HuH-7.5 (cell line): ENCODE measurements at regions not wholly inside any gene's neighbourhood (a gene's known extent, or its start where the extent isn't known, plus 50 kb on each side); places are given as distances from the start of the nearest gene placed in this dataset.
A peak's percentile ranks its signal among the peaks of the same experiment; 100 is the strongest.
"Not testable (repeated sequence)": the region's sequence is repeated elsewhere in the genome, so short reads cannot be mapped to it uniquely, and the experiment has no call there.

Experiments used
- DNase-seq: peaks from one replicate; pipeline ENCODE4 v3.0.0; 2011; ENCODE audit warnings: low spot score

- not testable (repeated sequence) for DNase-seq
These were observed 112.1 kb upstream of the DUSP22 start for GRCh38 chr6:180091-180694.

GRCh38 chr6:181049-181654, 111.1 kb upstream of the DUSP22 start:
- DNase-seq, result no peak

DNA sequence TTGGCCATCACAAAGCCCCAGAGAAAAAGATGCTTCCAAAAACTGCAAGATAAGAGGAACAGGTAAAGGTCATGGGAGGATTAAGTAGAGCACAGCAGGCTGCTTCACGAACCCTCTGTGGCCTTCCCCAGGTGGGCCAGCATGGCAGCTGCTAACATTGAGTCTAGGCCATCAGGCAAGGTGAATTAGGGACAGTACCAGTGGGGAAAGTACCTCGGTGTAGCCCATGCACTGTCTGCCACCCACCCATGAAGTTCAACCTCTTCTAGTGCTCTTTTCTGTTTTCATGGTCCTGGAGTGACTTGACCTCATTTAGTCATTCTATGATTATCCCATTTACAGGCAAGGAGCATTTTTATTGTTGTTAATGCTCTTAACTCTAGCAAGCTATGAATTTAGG, 108.6 kb upstream of the DUSP22 start:
- DNase-seq, result no peak

DNA sequence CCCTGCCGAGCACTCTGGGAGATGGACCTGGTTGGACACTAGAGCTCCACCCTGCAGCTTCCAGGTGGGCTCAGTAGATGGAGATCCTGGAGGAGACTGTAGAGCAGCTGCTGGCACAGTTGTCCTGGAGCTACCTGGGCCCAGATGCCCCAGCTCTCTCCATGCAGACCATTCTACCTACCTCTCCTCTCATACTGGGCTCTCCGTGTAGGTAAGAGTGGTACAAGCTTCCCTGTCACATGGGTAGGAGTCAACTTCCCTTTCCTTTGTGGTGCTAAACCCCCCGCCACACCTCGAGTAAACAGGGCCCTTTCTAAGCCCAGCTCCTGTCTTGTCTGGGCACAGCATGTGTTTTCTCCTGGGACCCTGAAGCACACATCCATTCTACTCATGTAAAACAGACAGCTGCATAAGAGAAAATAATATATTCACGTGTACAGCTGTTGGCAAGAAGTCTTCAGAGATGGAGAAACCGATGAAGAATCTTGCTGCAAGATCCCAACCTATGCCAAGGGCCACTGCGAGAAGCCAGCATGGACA, 108.1 kb upstream of the DUSP22 start:
- DNase-seq, result no peak

- no peak for DNase-seq
These were observed 105.8 kb upstream of the DUSP22 start for GRCh38 chr6:186340-186965.

DNA sequence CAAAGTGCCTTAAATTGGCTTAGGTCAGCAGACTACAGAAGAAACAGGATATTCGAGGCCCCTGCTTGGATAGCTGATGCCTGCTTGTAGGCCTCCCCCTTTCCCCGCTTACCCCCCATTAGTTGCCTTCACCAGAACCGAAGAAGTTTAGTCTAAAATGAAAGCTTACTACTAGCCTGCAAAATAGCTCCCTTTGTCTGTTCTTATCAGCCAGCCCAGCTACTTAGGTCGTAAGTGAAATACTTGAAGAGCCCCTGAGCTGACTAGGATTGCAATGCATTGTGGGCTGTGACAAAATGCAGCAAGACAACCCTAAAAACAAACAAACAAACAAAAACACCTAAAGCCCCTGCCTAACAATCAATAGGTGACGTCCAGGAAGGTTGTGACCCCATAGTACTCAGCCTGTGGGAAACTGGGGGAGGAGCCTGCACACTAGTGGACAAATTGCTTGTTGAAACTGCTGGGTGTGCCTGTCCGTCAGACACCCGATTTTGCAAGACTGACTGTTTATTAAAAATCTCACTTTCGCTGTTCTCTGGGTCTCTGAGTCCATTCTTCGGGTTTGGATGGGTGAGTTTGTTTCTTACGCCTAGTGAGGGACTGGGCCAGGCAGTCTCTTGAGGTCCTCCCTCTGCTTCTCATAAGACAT, 105.0 kb upstream of the DUSP22 start:
- DNase-seq, result no peak

GRCh38 chr6:188821-189655, 103.2 kb upstream of the DUSP22 start:
- DNase-seq, result peak; percentile 79

GRCh38 chr6:189676-190075, 102.6 kb upstream of the DUSP22 start:
- no peak for DNase-seq

DNA sequence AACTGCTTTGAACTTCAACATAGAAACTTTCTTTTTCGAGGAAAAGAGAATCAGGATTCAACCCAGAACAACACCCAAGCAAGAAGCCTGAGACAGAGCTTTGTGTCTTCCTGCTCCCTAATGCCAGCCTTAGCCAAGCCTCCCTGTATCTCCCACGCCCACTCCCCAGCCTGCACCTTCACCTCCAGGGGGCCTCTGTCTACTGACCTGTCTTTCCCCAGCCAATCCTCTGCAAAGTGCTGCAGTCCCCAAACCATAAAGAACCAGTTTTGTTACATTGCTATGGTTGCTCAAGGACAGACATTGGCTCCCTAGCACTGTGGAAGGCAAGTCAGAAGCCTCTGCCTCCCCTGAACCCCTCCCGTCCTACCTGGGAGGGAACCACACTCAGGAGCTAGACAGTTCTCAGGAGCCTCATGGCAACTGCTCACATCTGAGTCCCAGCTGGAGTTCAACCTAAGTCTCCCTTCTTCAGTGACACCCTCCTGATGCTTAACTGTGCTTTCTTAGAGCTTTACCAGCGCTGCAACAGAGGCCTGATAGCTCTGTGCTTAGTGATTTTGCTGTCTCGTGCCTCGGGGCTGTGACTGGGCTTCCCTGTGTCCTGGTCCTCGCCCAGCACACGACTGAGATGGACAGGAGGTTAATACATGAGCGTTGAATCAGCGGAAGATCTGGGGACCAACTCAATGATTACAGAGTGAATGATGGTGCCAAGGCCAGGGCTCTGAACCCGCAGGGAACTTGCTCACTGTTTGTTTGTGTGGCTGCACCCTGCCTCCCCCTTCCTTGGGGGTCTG, 101.5 kb upstream of the DUSP22 start:
- no peak for DNase-seq

DNA sequence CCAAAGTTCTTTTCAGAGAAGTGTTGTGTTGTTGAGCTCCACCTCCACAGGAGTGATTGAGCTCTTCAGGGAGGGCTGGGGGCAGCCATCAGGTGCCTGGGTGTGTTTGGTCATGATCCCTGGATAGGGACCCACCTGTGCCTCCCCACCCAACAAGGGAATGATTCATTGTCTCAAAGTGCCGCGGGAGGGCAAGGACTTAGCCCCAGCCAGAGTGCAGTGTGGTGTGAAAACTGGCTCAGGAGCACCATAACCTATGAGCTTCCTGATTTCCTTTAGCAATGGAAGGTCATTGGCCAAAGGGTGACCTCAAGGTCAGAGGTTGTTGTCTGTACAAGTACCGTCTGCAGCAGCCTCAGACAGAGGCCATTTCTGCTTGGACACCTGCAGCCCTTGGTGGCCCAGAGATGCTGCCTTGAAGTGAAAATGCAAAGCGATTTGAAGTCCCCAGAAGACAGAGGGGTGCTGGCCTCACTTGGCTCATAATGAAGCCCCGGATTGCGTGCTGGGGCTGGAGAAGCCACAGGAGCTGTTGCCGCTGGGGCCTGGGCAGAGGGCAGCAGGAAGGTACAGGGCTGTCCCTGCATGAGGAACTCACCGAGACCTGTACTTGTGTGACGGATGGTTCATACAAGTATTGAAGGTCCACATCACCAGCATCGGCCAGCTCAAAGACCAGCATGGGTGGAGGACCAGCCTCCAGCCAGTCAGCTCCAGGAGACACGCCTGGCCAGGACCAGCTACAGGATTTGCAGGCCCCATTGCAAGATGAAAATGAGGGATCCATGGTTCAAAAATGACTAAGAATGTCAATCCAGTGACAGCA, 100.6 kb upstream of the DUSP22 start:
- DNase-seq, result no peak

GRCh38 chr6:192313-192664, 100.0 kb upstream of the DUSP22 start:
- no peak for DNase-seq

DNA sequence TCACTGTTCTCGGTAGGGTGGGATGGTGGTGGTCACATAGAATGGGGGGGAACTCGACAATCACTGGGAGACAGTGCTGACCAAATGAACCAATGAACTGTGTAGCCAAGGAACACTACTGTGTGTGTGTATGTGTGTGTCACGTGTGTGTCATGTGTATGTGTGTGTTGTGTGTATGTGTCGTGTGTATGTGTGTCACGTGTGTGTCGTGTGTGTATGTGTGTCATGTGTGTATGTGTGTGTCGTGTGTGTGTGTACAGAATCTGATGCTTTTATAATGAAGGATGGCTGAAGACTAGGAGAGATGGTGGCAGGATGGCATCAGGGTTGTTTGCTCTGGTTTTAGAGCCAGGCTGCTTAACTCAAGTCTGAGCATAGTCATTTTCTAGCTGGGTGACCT, 99.1 kb upstream of the DUSP22 start:
- DNase-seq, result no peak

DNA sequence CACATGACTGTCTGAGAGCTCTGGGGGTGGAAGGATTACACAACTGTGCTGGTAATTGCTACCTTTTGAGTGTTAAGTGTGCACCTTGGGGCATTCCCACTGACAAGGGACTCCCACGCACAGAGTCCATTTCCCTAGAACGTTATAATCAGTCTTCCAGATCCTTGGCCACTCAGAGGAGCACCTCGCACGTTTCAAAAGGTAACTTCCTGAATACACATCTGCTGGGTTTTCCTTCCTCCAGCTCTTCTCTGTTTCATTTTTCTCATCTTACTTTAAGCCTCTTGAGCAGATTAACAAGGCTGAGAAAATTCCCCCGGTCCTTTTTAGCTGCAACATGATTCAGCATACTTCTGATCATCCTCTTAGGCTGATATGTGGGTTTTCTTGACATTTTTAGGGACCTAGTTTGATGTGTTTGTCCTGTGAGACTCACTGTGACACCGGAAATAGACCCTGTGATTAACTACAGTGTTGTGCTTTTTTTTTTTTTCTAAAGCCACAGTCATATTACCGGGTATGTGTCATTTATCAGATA, 98.4 kb upstream of the DUSP22 start:
- no peak for DNase-seq

DNA sequence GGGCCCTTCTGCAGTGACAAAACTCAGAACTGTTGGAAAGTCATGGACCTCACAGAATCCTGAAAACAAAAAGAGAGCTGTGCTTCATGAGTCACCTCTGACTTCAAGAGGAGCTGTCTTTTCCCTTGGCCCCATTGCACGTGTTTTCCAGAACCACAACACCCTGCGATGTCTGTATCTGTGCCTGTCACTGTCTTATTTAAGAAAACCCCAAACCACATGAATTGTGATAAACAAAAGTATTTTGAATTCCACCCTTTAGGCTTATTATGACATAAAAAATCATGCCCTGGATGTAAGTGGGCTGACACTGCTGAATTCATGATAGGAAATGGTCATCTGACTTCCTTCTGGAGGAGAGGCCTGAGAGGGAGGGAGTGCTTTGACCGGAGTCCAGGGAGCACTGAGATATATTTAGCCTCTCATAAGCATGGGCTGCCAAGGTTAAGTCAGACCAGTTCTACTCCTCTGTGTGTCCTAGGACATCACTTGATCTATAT, 96.4 kb upstream of the DUSP22 start:
- no peak for DNase-seq

DNA sequence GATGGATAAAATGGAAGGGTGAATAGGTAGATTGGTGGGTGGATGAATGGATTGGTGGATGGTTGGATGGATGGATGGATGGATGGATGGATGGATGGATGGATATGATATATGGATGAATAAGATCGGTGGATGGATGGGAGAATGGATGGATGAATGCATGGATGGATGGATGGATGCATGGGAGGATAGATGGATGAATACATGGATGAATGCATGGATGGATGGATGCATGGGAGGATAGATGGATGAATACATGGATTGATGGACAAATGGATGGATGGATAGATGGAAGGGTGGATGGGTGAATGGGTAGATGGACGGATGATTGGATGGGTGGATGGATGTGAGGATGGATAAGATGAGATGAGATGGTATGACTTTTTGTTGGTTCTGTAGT, 95.7 kb upstream of the DUSP22 start:
- no peak for DNase-seq

DNA sequence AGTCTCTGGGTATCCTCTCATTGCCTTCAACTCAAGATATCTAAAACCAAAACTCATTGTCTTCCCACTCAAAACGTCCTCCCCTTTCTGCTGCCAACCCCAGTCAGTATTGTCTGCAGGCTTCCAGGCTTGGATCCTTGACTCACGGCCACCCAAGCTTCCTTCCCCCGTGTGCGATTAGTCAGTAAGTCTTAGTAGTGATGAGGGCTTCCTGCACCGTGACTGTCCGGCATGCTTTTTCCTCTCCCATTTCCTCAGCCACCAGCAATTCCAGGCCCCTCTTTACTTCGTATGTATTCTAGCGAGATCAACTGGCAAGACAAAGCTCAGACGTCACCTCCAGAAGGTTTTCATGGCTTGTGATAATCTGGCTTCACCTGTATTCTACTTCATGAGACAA, 88.6 kb upstream of the DUSP22 start:
- no peak for DNase-seq

GRCh38 chr6:206264-206663, 86.0 kb upstream of the DUSP22 start:
- no peak for DNase-seq

DNA sequence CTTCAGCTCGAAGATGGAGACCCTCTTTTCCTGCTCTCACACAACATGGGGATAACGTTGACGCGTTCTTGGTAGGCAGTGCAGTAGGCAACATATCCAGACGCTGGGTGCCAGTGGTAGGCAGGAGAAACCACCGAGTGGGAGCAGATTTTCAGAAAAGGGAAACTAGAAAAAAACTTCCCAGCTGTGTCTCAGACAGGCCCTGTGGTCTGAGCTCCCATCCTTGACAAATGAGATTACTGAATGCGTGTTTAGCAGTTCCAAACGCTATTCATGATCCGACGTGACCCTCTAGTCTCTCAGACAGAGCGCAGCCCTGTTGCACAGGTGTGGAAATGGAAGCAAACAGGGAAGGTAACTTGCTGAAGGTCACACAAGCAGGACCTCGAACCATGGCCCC, 83.9 kb upstream of the DUSP22 start:
- no peak for DNase-seq

- DNase-seq, result no peak
These were observed 83.3 kb upstream of the DUSP22 start for GRCh38 chr6:208938-209337.
